ENCODE measurements at regions not wholly inside any gene's neighbourhood (a gene's known extent, or its start where the extent isn't known, plus 50 kb on each side); places are given as distances from the start of the nearest gene placed in this dataset.
A peak's percentile ranks its signal among the peaks of the same experiment; 100 is the strongest.

DNA sequence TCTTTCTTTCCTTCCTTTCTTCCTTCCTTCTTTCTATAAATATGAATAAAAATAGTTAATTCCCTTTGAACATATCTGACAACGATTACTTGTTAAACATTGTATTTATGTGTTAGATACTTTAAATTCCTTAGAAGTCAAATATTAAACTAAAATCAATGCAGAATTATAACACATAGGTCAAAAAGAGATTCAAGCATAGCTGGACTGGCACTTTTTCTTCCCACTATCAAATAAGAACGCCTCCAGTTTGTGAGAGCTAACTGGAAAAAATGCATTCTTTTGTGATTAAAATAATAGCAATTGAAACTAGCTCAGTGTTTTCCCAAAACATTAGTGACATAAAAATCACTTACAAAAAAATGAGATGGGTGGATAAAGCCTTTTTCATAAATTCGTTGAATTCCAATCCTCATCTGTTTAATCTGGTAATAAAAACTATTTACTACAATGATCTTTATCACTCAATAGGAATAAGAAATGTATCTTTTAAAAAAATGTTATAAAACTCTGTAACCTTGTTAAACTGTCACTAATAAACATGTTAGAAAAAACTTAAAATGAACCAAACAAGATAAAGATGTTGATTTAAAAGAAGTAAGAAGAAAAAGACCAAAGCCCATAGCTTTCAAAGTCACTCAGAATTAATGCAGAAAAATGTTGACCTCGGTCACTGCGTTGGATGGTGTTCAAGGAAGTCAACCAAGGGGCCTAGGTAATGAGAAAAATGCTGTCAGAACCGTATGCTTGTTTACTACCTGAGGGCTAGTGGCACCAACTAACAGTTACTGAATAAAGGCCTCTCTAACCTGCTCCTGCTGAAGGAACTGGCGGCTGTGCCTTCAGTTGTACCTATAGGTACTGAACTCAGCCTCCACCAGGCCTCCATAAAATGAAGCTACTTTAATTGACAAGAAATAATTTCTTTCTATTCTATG, 1039.5 kb upstream of the SLC10A2 start:
- no peak for DNase-seq
- TF ChIP-seq, protein P1, sequence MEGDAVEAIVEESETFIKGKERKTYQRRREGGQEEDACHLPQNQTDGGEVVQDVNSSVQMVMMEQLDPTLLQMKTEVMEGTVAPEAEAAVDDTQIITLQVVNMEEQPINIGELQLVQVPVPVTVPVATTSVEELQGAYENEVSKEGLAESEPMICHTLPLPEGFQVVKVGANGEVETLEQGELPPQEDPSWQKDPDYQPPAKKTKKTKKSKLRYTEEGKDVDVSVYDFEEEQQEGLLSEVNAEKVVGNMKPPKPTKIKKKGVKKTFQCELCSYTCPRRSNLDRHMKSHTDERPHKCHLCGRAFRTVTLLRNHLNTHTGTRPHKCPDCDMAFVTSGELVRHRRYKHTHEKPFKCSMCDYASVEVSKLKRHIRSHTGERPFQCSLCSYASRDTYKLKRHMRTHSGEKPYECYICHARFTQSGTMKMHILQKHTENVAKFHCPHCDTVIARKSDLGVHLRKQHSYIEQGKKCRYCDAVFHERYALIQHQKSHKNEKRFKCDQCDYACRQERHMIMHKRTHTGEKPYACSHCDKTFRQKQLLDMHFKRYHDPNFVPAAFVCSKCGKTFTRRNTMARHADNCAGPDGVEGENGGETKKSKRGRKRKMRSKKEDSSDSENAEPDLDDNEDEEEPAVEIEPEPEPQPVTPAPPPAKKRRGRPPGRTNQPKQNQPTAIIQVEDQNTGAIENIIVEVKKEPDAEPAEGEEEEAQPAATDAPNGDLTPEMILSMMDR (IDR thresholded peaks at IDR 0.05; ENCODE audit: low read depth, low read length, missing control alignments), result no peak
- in situ Hi-C loops (cut with HindIII; ENCODE audit: low pct_ligation_motif_present, low sequenced_read_pairs), result no loop called here
- Histone ChIP-seq H3K36me3 (replicated peaks) (no peaks in the 10 kb centered on the region), H3K4me3 (ENCODE audit: low read depth, low read length) (no peak overlapping the region), H3K27ac (no peak overlapping the region), H3K27me3 (replicated peaks) (no peaks in the 10 kb centered on the region)

DNA sequence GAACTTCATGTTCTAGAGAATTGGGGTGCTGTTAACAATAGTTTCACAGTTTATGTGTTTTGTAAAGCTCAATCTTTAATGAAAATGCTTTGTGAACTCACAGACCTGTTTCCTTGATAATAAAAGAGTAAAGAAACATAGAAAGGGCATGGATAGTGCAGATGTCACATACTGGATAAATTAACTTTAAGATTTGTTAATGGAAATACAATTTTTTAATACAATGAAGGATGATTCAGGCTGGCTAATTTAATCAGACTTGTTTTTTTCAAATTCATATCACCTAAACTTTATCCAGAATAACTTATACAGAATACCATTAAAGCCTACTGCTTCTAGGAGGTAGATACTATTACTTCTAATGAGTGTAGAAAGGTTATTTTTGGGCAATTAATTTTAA, 1033.5 kb upstream of the SLC10A2 start:
- H3K36me3 ChIP-seq (replicated peaks), result no peaks in the 10 kb centered on the region
- no peak for DNase-seq
- H3K27me3 ChIP-seq (replicated peaks), result no peaks in the 10 kb centered on the region
- no peak overlapping the region for H3K27ac ChIP-seq
- in situ Hi-C loops (cut with HindIII; ENCODE audit: low pct_ligation_motif_present, low sequenced_read_pairs), result no loop called here
- TF ChIP-seq, protein P1 (IDR thresholded peaks at IDR 0.05; ENCODE audit: low read depth, low read length, missing control alignments), result no peak
- no peak overlapping the region for H3K4me3 ChIP-seq (ENCODE audit: low read depth, low read length)

DNA sequence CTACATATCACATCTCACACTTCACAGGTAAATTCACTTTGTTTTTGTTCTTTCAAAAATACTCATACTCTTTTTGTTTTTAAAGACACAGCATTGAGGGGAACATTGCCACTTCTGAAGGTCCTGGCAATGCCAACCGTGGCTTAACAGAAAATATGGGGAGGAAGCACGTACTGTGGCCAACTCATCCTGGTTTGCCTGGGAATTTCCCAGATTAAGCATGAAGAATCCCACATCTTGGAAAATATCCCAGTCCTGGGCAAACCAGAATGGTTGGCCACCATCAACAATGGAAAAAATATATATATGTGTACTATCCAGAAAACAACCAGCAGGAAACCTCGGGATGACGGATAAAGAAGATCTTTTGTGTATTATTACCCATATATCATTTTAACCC, 1032.2 kb upstream of the SLC10A2 start:
- Histone ChIP-seq H3K27ac (no peak overlapping the region), H3K4me3 (ENCODE audit: low read depth, low read length) (no peak overlapping the region), H3K27me3 (replicated peaks) (no peaks in the 10 kb centered on the region), H3K36me3 (replicated peaks) (no peaks in the 10 kb centered on the region)
- TF ChIP-seq, protein P1 (IDR thresholded peaks at IDR 0.05; ENCODE audit: low read depth, low read length, missing control alignments), result no peak
- in situ Hi-C loops (cut with HindIII; ENCODE audit: low pct_ligation_motif_present, low sequenced_read_pairs), result no loop called here
- DNase-seq, result no peak

DNA sequence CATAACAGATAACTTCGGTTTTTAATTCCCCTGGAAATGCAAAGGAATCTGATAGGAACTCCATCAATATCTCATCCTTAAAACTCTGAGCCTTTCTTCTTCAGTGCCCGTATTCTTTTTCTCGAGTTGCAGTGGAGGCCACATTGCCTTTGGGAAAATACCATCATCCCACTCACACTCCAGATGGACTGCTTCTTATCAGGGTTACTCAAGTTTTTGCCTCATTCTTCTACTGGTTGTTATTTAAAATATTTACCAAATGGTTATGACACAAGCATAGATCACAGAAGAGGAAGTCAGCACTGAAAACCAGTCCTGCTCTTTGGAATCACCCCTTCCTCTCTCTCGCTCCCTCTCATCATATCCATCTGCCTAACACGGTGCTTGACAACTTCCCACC, 1020.5 kb upstream of the SLC10A2 start:
- no peak overlapping the region for H3K27ac ChIP-seq
- no peaks in the 10 kb centered on the region for H3K36me3 ChIP-seq (replicated peaks)
- peak; percentile 32 for DNase-seq
- no peak overlapping the region for H3K4me3 ChIP-seq (ENCODE audit: low read depth, low read length)
- in situ Hi-C loops (cut with HindIII; ENCODE audit: low pct_ligation_motif_present, low sequenced_read_pairs), result no loop called here
- H3K27me3 ChIP-seq (replicated peaks), result no peaks in the 10 kb centered on the region
- TF ChIP-seq, protein P1 (IDR thresholded peaks at IDR 0.05; ENCODE audit: low read depth, low read length, missing control alignments), result no peak

DNA sequence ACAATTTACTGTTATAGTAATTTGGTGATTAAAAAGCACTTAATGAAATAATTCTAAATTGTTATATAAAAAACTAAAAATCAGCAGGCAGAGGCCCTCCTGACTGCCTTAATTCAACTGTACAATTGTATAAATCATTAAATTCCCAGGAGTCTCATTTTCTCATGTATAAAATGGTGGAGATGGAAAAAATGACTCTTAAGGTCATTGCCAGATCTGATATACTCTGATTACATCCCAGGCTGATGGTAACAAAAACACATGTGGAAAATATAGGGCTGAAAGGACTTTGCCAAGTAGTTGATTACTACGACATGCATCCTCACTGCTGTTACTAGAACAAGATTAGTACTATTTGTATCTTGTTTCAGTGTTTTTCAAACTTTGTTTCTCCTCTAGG, 1020.0 kb upstream of the SLC10A2 start:
- TF ChIP-seq, protein P1 (IDR thresholded peaks at IDR 0.05; ENCODE audit: low read depth, low read length, missing control alignments), result no peak
- Histone ChIP-seq H3K27me3 (replicated peaks) (no peaks in the 10 kb centered on the region), H3K36me3 (replicated peaks) (no peaks in the 10 kb centered on the region), H3K4me3 (ENCODE audit: low read depth, low read length) (no peak overlapping the region), H3K27ac (no peak overlapping the region)
- in situ Hi-C loops (cut with HindIII; ENCODE audit: low pct_ligation_motif_present, low sequenced_read_pairs), result no loop called here
- DNase-seq, result no peak

Data from brain microvascular endothelial cell (primary cell).